ENCODE measurements at regions not wholly inside any gene's neighbourhood (a gene's known extent, or its start where the extent isn't known, plus 50 kb on each side); places are given as distances from the start of the nearest gene placed in this dataset.
"Not testable (repeated sequence)": the region's sequence is repeated elsewhere in the genome, so short reads cannot be mapped to it uniquely, and the experiment has no call there.

DNA sequence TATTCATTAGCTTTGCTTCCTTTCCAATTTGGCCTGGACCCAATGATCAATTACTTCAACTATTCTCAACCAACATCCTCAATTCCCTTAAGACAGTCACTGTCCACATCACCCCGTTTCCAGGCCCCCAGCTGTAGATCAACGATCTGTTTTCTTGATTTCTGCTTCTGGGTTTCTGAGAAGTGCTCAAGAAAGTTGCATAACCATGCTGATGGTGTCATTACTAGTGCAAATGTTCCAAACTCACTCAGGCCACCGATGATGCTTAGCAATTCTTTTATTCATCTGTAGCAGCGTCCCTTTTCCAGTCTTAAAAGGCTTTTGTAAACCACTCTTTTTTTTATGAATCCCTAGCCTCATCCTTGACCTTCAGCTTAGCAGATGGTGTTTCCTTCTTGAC is 155.8 kb upstream of the PTGFR start:
- H3K4me3 ChIP-seq (ENCODE audit: control insufficient read depth in 1 of 2, extremely low read depth in 1 of 2, low read length in 1 of 2) = no peak overlapping the region
- no peaks in the 10 kb centered on the region for H3K27me3 ChIP-seq (replicated peaks in 1 of 2; ENCODE audit: control insufficient read depth in 2 of 2, extremely low read depth in 1 of 2, insufficient read depth in 2 of 2, low read length in 1 of 2)
- ChIA-PET CTCF (interaction anchor here in 1 of 2 donors (0.5 kb wide), 1 partner anchor 103 kb away, joined by 3 read pairs; no protein-coding TSS in a partner anchor), POLR2A (no interaction called here)
- no peak for DNase-seq
- H3K27me3 Mint-ChIP-seq = peaks cover 5 to 12% of the 10 kb centered on the region in 2 donors
- no peaks in the 10 kb centered on the region for H3K4me1 Mint-ChIP-seq
- no peak for ATAC-seq (replicated peaks in 1 of 4)
- no peaks in the 10 kb centered on the region for H3K36me3 ChIP-seq (ENCODE audit: control insufficient read depth in 2 of 2, extremely low read depth in 1 of 2, insufficient read depth in 1 of 2, low read length in 1 of 2)
- no peaks in the 10 kb centered on the region for H3K9me3 Mint-ChIP-seq
- H3K27ac Mint-ChIP-seq = no peak overlapping the region
- H3K9me3 ChIP-seq = no peaks in the 10 kb centered on the region
- WGBS (ENCODE audit: insufficient coverage) = 59% methylated on average over 4 of the region's 4 CpGs
- H3K36me3 Mint-ChIP-seq = no peaks in the 10 kb centered on the region
- H3K4me3 Mint-ChIP-seq = no peak overlapping the region
- H3K27ac ChIP-seq (ENCODE audit: low read length) = no peak overlapping the region
- no peaks in the 10 kb centered on the region for H3K4me1 ChIP-seq (ENCODE audit: control insufficient read depth in 1 of 2, extremely low read depth in 1 of 2, insufficient read depth in 2 of 2, low read length in 2 of 2)

DNA sequence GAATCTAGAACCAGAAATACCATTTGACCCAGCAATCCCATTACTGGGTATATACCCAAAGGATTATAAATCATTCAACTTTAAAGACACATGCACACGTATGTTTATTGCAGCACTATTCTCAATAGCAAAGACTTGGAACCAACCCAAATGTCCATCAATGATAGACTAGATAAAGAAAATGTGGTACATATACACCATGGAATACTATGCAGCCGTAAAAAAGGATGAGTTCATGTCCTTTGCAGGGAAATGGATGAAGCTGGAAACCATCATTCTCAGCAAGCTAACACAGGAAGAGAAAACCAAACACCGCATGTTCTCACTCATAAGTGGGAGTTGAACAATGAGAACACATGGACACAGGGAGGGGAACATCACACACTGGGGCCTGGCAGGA is 154.0 kb upstream of the PTGFR start:
- H3K36me3 Mint-ChIP-seq; H3K27me3 ChIP-seq (replicated peaks in 1 of 2; ENCODE audit: control insufficient read depth in 2 of 2, extremely low read depth in 1 of 2, insufficient read depth in 2 of 2, low read length in 1 of 2); H3K9me3 Mint-ChIP-seq; H3K4me3 Mint-ChIP-seq; H3K27ac ChIP-seq (ENCODE audit: low read length); H3K9me3 ChIP-seq; ATAC-seq (replicated peaks in 1 of 4); H3K27ac Mint-ChIP-seq; H3K4me1 ChIP-seq (ENCODE audit: control insufficient read depth in 1 of 2, extremely low read depth in 1 of 2, insufficient read depth in 2 of 2, low read length in 2 of 2); H3K4me3 ChIP-seq (ENCODE audit: control insufficient read depth in 1 of 2, extremely low read depth in 1 of 2, low read length in 1 of 2); H3K36me3 ChIP-seq (ENCODE audit: control insufficient read depth in 2 of 2, extremely low read depth in 1 of 2, insufficient read depth in 1 of 2, low read length in 1 of 2); DNase-seq; CTCF ChIA-PET; H3K4me1 Mint-ChIP-seq: not testable (repeated sequence)
- POLR2A ChIA-PET = interaction anchor here in 1 of 2 donors (0.7 kb wide), 1 partner anchor 24 kb away, joined by 3 read pairs; no protein-coding TSS in a partner anchor
- WGBS (ENCODE audit: insufficient coverage) = no CpG with 5 or more reads among the region's 3 CpGs
- peaks cover 3 to 10% of the 10 kb centered on the region in 2 donors for H3K27me3 Mint-ChIP-seq

DNA sequence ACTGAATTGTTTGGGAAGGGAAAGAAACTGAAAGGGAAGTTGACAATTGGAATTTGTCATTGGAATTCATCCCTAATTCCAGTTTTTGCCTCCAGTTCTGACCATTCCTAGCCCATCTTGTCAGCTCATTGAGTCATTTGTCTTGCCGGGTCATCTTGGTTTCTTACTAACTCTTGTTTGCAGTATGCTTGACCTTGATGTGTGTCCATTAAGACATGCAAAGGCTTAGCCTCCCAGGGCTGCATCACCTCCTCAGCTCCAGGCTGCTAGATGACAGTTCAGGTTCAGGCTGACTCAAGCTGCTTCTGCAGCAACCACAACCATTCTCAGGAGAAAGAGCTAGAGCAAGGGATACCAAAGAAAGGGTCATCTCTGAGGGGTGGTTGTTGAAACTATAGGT is 151.3 kb upstream of the PTGFR start:
- Histone ChIP-seq H3K36me3 (ENCODE audit: control insufficient read depth in 2 of 2, extremely low read depth in 1 of 2, insufficient read depth in 1 of 2, low read length in 1 of 2) (no peaks in the 10 kb centered on the region), H3K4me1 (ENCODE audit: control insufficient read depth in 1 of 2, extremely low read depth in 1 of 2, insufficient read depth in 2 of 2, low read length in 2 of 2) (no peaks in the 10 kb centered on the region), H3K4me3 (ENCODE audit: control insufficient read depth in 1 of 2, extremely low read depth in 1 of 2, low read length in 1 of 2) (no peak overlapping the region), H3K9me3 (no peaks in the 10 kb centered on the region), H3K27me3 (replicated peaks in 1 of 2; ENCODE audit: control insufficient read depth in 2 of 2, extremely low read depth in 1 of 2, insufficient read depth in 2 of 2, low read length in 1 of 2) (no peaks in the 10 kb centered on the region), H3K27ac (ENCODE audit: low read length) (no peak overlapping the region)
- Mint-ChIP-seq H3K27ac (no peak overlapping the region), H3K4me1 (no peaks in the 10 kb centered on the region), H3K27me3 (peaks cover 0 to 6% of the 10 kb centered on the region in 2 donors), H3K4me3 (no peak overlapping the region), H3K9me3 (no peaks in the 10 kb centered on the region), H3K36me3 (no peaks in the 10 kb centered on the region)
- ATAC-seq (replicated peaks in 1 of 4) (no peak), DNase-seq (no peak)
- POLR2A ChIA-PET = no interaction called here
- CTCF ChIA-PET = no interaction called here
- 100% methylated on average over 1 of the region's 1 CpG for WGBS (ENCODE audit: insufficient coverage)

DNA sequence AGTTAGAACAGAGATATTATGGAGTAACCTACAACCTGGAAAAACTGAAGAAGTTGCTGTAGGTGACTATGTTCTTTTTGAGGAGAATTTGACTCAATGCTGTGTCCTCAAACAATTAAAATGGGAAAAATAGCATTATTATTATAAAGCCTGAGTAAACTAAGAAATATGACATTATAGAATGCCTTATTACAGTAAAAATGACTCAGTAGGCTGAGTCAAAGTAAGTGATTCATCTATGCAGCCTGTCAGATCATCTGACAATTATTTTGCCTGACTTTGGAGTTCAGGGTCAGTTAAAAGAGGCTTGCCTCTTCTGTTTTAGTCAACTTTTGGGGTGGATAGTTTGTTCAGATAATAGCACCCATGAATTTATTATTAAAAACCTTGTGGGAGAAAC is 150.8 kb upstream of the PTGFR start:
- no peak for DNase-seq
- peaks cover 0 to 6% of the 10 kb centered on the region in 2 donors for H3K27me3 Mint-ChIP-seq
- ChIA-PET POLR2A (no interaction called here), CTCF (no interaction called here)
- no peak overlapping the region for H3K27ac Mint-ChIP-seq
- no peaks in the 10 kb centered on the region for H3K36me3 Mint-ChIP-seq
- H3K27me3 ChIP-seq (replicated peaks in 1 of 2; ENCODE audit: control insufficient read depth in 2 of 2, extremely low read depth in 1 of 2, insufficient read depth in 2 of 2, low read length in 1 of 2) = no peaks in the 10 kb centered on the region
- no peaks in the 10 kb centered on the region for H3K9me3 Mint-ChIP-seq
- no peaks in the 10 kb centered on the region for H3K4me1 Mint-ChIP-seq
- H3K4me3 Mint-ChIP-seq = no peak overlapping the region
- H3K9me3 ChIP-seq = no peaks in the 10 kb centered on the region
- H3K36me3 ChIP-seq (ENCODE audit: control insufficient read depth in 2 of 2, extremely low read depth in 1 of 2, insufficient read depth in 1 of 2, low read length in 1 of 2) = no peaks in the 10 kb centered on the region
- H3K27ac ChIP-seq (ENCODE audit: low read length) = no peak overlapping the region
- no peaks in the 10 kb centered on the region for H3K4me1 ChIP-seq (ENCODE audit: control insufficient read depth in 1 of 2, extremely low read depth in 1 of 2, insufficient read depth in 2 of 2, low read length in 2 of 2)
- no peak overlapping the region for H3K4me3 ChIP-seq (ENCODE audit: control insufficient read depth in 1 of 2, extremely low read depth in 1 of 2, low read length in 1 of 2)
- ATAC-seq (replicated peaks in 1 of 4) = no peak

DNA sequence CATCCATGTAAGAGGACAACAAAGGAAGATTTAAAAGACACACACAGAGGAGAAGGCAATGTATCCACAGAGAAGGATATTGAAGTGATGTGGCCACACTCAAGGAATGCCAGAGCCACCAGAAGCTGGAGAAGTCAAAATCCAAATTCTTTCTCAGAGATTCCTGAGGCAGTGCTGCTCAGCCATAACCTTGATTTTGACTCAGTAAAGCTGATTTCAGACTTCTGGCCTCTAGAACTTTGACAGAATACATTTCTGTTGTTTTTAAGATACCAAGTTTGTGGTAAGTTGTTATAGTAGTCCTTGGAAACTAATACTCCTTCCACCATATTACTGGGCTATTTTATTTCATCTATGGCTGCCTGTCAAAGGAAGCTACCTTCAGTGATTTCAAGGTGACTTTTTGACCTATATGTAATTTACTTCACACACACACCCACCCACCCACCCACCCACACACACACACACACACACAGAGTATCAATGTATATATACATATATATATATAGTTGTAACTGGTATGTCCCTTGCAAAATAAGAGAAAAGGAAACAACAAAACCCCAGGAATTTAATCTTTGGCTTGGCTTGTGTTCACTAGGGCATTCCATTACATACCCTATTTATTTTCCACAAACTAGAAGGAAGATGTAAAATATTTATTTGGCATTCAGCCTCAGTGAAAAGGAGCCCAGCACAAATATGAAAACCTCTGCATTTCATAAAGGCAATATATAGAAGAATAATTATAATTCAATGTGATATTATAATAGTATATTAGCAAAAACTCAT is 142.1 kb upstream of the PTGFR start:
- DNase-seq = no peak
- H3K27me3 Mint-ChIP-seq = peaks cover 0 to 2% of the 10 kb centered on the region in 2 donors
- CTCF ChIA-PET = interaction anchor here in 1 of 2 donors (0.6 kb wide), 1 partner anchor 10 kb away, joined by 6 read pairs; no protein-coding TSS in a partner anchor

DNA sequence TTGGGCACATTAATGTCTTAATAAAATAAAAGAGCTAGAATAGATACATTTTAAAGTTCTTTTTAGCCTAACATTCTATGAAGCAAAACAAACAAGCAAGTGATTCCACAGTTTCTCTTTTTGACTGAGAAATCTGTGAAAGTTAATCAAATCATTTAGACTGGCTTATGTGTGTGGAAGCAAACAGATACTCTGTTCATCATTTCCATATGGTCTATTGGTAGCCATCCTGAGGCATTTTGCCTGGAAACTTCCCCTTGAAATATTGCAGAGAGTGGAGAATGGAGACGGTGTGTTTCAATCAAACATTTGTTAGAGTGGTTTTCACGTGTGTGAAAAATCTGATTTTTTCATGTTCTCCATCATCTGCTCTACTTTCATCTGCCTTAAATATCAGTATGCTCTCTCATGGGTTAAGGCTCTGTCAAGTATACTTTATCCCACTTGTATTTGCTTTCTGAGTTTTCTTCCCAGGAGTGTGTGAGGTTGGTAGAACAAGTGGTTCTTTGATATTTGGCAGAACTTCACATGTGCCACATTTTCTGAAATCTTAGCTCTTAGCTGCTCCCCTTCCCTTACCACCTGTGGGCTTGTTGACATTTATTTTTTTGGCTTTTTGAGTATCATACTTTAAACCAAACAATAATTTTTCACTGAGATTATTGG is 139.1 kb upstream of the PTGFR start:
- H3K4me3 Mint-ChIP-seq = no peak overlapping the region
- H3K9me3 Mint-ChIP-seq = no peaks in the 10 kb centered on the region
- H3K4me1 Mint-ChIP-seq = no peaks in the 10 kb centered on the region
- ATAC-seq (replicated peaks in 1 of 4) (no peak), DNase-seq (no peak)
- ChIA-PET CTCF (interaction anchor here in 1 of 2 donors (0.6 kb wide), 1 partner anchor 390 kb away, joined by 3 read pairs; no protein-coding TSS in a partner anchor), POLR2A (no interaction called here)
- Histone ChIP-seq H3K9me3 (no peaks in the 10 kb centered on the region), H3K27me3 (replicated peaks in 1 of 2; ENCODE audit: control insufficient read depth in 2 of 2, extremely low read depth in 1 of 2, insufficient read depth in 2 of 2, low read length in 1 of 2) (no peaks in the 10 kb centered on the region), H3K4me1 (ENCODE audit: control insufficient read depth in 1 of 2, extremely low read depth in 1 of 2, insufficient read depth in 2 of 2, low read length in 2 of 2) (no peaks in the 10 kb centered on the region), H3K4me3 (ENCODE audit: control insufficient read depth in 1 of 2, extremely low read depth in 1 of 2, low read length in 1 of 2) (no peak overlapping the region), H3K27ac (ENCODE audit: low read length) (no peak overlapping the region), H3K36me3 (ENCODE audit: control insufficient read depth in 2 of 2, extremely low read depth in 1 of 2, insufficient read depth in 1 of 2, low read length in 1 of 2) (no peaks in the 10 kb centered on the region)
- H3K27me3 Mint-ChIP-seq = peaks cover 2 to 3% of the 10 kb centered on the region in 2 donors
- no peaks in the 10 kb centered on the region for H3K36me3 Mint-ChIP-seq
- WGBS (ENCODE audit: insufficient coverage) = no CpG with 5 or more reads among the region's 2 CpGs
- no peak overlapping the region for H3K27ac Mint-ChIP-seq

More for the DNA sequence above, 142.1 kb upstream of the PTGFR start:
- Mint-ChIP-seq H3K4me3 (no peak overlapping the region), H3K9me3 (no peaks in the 10 kb centered on the region), H3K27ac (no peak overlapping the region), H3K4me1 (no peaks in the 10 kb centered on the region), H3K36me3 (no peaks in the 10 kb centered on the region)
- Histone ChIP-seq H3K4me1 (ENCODE audit: control insufficient read depth in 1 of 2, extremely low read depth in 1 of 2, insufficient read depth in 2 of 2, low read length in 2 of 2) (no peaks in the 10 kb centered on the region), H3K9me3 (no peaks in the 10 kb centered on the region), H3K4me3 (ENCODE audit: control insufficient read depth in 1 of 2, extremely low read depth in 1 of 2, low read length in 1 of 2) (no peak overlapping the region), H3K27ac (ENCODE audit: low read length) (no peak overlapping the region), H3K36me3 (ENCODE audit: control insufficient read depth in 2 of 2, extremely low read depth in 1 of 2, insufficient read depth in 1 of 2, low read length in 1 of 2) (no peaks in the 10 kb centered on the region), H3K27me3 (replicated peaks in 1 of 2; ENCODE audit: control insufficient read depth in 2 of 2, extremely low read depth in 1 of 2, insufficient read depth in 2 of 2, low read length in 1 of 2) (no peaks in the 10 kb centered on the region)
- POLR2A ChIA-PET = no interaction called here
- no peak for ATAC-seq (replicated peaks in 1 of 4)
